ENCODE measurements at regions not wholly inside any gene's neighbourhood (a gene's known extent, or its start where the extent isn't known, plus 50 kb on each side); places are given as distances from the start of the nearest gene placed in this dataset.

DNA sequence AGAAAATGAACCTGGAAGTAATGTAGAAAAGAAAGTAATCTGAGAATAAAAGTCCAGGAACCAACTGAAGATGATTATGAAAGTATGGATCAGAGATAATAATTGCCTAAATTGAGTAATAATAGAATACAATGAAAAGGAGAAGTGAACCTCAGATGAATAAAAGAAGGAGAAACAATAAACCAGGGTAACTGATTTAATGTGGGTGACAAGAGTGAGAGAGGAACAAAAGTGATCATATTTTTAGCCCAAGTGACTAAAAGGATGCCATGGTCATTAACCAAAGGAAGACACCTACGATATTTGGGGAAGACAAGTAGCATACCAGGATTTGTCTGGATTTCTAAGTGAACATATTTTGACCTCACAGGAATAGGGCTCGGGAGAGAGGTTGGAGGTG, 600.6 kb downstream of the RNF144A start:
- no peaks in the 10 kb centered on the region for H3F3A ChIP-seq (ENCODE audit: low read depth)
- Mint-ChIP-seq H3K4me1 (peaks cover 2% of the 10 kb centered on the region), H3K36me3 (no peaks in the 10 kb centered on the region), H3K9me3 (no peaks in the 10 kb centered on the region), H3K27ac (no peak overlapping the region), H3K4me3 (no peak overlapping the region), H3K27me3 (ENCODE audit: insufficient read depth, low read depth) (no peaks in the 10 kb centered on the region)
- H4K20me1 ChIP-seq (ENCODE audit: low read depth): no peaks in the 10 kb centered on the region
- no peak overlapping the region for H2AFZ ChIP-seq (replicated peaks)
- no peaks in the 10 kb centered on the region for H3K27me3 ChIP-seq
- no peak for DNase-seq (ENCODE audit: low spot score)
- no peaks in the 10 kb centered on the region for H3K36me3 ChIP-seq
- H3K4me1 ChIP-seq: no peaks in the 10 kb centered on the region
- H3K4me2 ChIP-seq: no peak overlapping the region
- H3K9ac ChIP-seq: no peak overlapping the region
- no peak overlapping the region for H3K27ac ChIP-seq
- H3K79me2 ChIP-seq (ENCODE audit: low read depth): no peaks in the 10 kb centered on the region
- no peak overlapping the region for H3K4me3 ChIP-seq
- TF ChIP-seq EZH2 (IDR thresholded peaks at IDR 0.05): no peak
- no peak for TF ChIP-seq EZH2phosphoT487 (IDR thresholded peaks at IDR 0.05)
- TF ChIP-seq, protein P1, sequence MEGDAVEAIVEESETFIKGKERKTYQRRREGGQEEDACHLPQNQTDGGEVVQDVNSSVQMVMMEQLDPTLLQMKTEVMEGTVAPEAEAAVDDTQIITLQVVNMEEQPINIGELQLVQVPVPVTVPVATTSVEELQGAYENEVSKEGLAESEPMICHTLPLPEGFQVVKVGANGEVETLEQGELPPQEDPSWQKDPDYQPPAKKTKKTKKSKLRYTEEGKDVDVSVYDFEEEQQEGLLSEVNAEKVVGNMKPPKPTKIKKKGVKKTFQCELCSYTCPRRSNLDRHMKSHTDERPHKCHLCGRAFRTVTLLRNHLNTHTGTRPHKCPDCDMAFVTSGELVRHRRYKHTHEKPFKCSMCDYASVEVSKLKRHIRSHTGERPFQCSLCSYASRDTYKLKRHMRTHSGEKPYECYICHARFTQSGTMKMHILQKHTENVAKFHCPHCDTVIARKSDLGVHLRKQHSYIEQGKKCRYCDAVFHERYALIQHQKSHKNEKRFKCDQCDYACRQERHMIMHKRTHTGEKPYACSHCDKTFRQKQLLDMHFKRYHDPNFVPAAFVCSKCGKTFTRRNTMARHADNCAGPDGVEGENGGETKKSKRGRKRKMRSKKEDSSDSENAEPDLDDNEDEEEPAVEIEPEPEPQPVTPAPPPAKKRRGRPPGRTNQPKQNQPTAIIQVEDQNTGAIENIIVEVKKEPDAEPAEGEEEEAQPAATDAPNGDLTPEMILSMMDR (IDR thresholded peaks at IDR 0.05): no peak
- H3K9me3 ChIP-seq (ENCODE audit: low read depth): no peaks in the 10 kb centered on the region

DNA sequence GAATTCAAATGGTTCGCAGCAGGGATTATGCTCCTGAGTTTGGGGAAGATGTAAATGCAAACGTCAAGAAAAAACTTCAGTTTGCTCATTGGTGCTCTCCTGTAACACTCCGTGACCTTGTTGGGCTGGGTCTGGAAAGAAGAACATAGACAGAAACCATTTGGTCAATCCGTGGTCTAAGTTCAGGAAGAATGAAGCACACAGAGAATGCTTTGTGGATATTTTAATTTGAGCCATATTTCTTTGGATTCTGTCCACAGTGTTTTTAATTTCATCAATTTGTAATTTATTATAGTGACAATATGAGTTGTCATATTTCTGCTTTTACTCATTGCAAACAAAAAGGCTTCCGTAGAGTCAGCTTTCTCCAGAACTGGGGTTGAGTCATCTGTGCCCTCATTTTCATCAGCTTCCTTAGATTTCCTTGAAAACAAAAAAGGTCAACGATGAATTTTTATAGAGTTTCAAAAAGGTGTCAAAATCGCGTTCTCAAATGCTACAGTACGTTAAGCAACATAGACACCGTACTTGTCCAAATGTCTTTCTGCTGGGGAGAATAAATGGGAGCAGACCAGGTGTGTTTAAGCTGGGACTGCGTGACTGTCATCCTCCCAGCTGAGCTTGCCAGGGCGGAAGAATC, 606.4 kb downstream of the RNF144A start:
- Histone ChIP-seq H3F3A (ENCODE audit: low read depth) (no peaks in the 10 kb centered on the region), H3K79me2 (ENCODE audit: low read depth) (no peaks in the 10 kb centered on the region), H3K4me2 (no peak overlapping the region), H3K27me3 (no peaks in the 10 kb centered on the region), H3K4me1 (no peaks in the 10 kb centered on the region), H3K27ac (no peak overlapping the region), H3K36me3 (no peaks in the 10 kb centered on the region), H3K9me3 (ENCODE audit: low read depth) (no peaks in the 10 kb centered on the region), H2AFZ (replicated peaks) (no peak overlapping the region), H3K9ac (no peak overlapping the region), H4K20me1 (ENCODE audit: low read depth) (no peaks in the 10 kb centered on the region), H3K4me3 (no peak overlapping the region)
- TF ChIP-seq, protein P1 (IDR thresholded peaks at IDR 0.05): no peak
- TF ChIP-seq EZH2 (IDR thresholded peaks at IDR 0.05): no peak
- peaks cover 2% of the 10 kb centered on the region for H3K4me1 Mint-ChIP-seq
- H3K27me3 Mint-ChIP-seq (ENCODE audit: insufficient read depth, low read depth): peaks cover 3% of the 10 kb centered on the region
- no peak overlapping the region for H3K4me3 Mint-ChIP-seq
- peaks cover 2% of the 10 kb centered on the region for H3K36me3 Mint-ChIP-seq
- H3K9me3 Mint-ChIP-seq: peaks cover 6% of the 10 kb centered on the region
- no peak overlapping the region for H3K27ac Mint-ChIP-seq
- no peak for DNase-seq (ENCODE audit: low spot score)

DNA sequence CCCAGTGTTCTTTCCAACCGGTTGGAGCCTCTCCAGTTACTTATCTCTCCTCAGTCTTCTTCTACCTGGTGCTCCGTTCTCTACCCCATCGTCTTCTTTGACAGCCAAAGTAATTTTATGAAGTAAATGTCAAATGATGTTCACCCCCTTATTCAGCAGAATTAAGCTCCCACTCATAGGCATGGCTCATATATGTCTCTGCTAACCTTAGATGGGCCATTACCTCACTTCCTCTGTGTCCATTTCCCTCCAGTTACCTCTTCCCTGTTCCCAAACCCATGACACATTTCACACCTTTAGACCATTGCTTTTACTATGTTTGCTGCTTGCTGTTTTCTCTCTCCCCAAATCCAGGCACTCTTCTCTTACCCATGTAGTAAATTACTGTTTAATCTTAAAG, 607.0 kb downstream of the RNF144A start:
- Mint-ChIP-seq H3K27me3 (ENCODE audit: insufficient read depth, low read depth) (peaks cover 8% of the 10 kb centered on the region), H3K4me1 (peaks cover 2% of the 10 kb centered on the region), H3K9me3 (peaks cover 12% of the 10 kb centered on the region), H3K36me3 (peaks cover 4% of the 10 kb centered on the region), H3K4me3 (no peak overlapping the region), H3K27ac (no peak overlapping the region)
- no peak overlapping the region for H3K9ac ChIP-seq
- H3K27ac ChIP-seq: no peak overlapping the region
- H3K9me3 ChIP-seq (ENCODE audit: low read depth): no peaks in the 10 kb centered on the region
- TF ChIP-seq, protein P1 (IDR thresholded peaks at IDR 0.05): no peak
- TF ChIP-seq EZH2phosphoT487 (IDR thresholded peaks at IDR 0.05): no peak
- no peak for TF ChIP-seq EZH2 (IDR thresholded peaks at IDR 0.05)
- no peaks in the 10 kb centered on the region for H3K36me3 ChIP-seq
- no peak overlapping the region for H2AFZ ChIP-seq (replicated peaks)
- no peaks in the 10 kb centered on the region for H3K4me1 ChIP-seq
- no peaks in the 10 kb centered on the region for H3K27me3 ChIP-seq
- no peaks in the 10 kb centered on the region for H3F3A ChIP-seq (ENCODE audit: low read depth)
- no peak overlapping the region for H3K4me2 ChIP-seq
- H3K4me3 ChIP-seq: no peak overlapping the region
- H3K79me2 ChIP-seq (ENCODE audit: low read depth): no peaks in the 10 kb centered on the region
- no peaks in the 10 kb centered on the region for H4K20me1 ChIP-seq (ENCODE audit: low read depth)
- DNase-seq (ENCODE audit: low spot score): no peak
